Body of pancreas (tissue), 4 donors: ENCODE measurements at regions not wholly inside any gene's neighbourhood (a gene's known extent, or its start where the extent isn't known, plus 50 kb on each side); places are given as distances from the start of the nearest gene placed in this dataset.

Experiments
- POLR2A ChIP-seq, 3 donors: fragments of 450-650 bp; IDR thresholded peaks; one replicate each; pipeline ENCODE4 v1.6.1; 2016; ENCODE audit warnings: antibody characterized with exemption in 3 of 3, mild to moderate bottlenecking in 2 of 3
- TF ChIP-seq, protein P1 (sequence below), 7 experiments: fragments of 450-650 bp in 4 of 7; fragments of 200-600 bp in 3 of 7; sonication (generic) in 3 of 7; IDR thresholded peaks; one replicate each; pipeline ENCODE4 v1.5.1; 2016 to 2019; ENCODE audit warnings: antibody characterized with exemption in 7 of 7

DNA sequence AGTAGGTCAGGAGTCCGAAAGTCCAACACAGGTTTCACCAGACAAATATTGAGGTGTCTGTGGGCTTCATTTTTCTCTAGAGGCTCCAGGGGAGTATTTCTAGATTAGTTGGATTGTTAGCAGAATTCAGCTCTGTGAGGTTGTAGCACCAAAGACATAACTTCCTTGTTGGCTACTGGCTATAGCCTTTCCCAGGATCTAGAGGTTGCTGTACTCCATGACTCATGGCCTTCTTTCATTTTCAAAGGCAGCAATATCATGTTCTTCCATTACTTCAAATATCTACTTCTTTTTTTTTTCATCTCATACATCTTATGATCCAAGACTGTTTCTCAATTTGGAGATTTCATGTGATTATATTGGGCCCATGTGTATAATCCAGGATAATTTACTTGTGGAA, 404.0 kb upstream of the FAM174A start:
- TF ChIP-seq, protein P1, sequence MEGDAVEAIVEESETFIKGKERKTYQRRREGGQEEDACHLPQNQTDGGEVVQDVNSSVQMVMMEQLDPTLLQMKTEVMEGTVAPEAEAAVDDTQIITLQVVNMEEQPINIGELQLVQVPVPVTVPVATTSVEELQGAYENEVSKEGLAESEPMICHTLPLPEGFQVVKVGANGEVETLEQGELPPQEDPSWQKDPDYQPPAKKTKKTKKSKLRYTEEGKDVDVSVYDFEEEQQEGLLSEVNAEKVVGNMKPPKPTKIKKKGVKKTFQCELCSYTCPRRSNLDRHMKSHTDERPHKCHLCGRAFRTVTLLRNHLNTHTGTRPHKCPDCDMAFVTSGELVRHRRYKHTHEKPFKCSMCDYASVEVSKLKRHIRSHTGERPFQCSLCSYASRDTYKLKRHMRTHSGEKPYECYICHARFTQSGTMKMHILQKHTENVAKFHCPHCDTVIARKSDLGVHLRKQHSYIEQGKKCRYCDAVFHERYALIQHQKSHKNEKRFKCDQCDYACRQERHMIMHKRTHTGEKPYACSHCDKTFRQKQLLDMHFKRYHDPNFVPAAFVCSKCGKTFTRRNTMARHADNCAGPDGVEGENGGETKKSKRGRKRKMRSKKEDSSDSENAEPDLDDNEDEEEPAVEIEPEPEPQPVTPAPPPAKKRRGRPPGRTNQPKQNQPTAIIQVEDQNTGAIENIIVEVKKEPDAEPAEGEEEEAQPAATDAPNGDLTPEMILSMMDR (IDR thresholded peaks at IDR 0.05), result no peak
- TF ChIP-seq POLR2A (IDR thresholded peaks at IDR 0.05), result no peak
